ENCODE measurements at regions not wholly inside any gene's neighbourhood (a gene's known extent, or its start where the extent isn't known, plus 50 kb on each side); places are given as distances from the start of the nearest gene placed in this dataset.

- H3K9ac ChIP-seq (ENCODE audit: low read length), result no peak overlapping the region
- H3K36me3 ChIP-seq (ENCODE audit: low read length), result no peaks in the 10 kb centered on the region
- no peaks in the 10 kb centered on the region for H3K27me3 ChIP-seq (ENCODE audit: low read length)
- no peak overlapping the region for H3K4me2 ChIP-seq (ENCODE audit: low read depth, low read length, poor library complexity, severe bottlenecking)
- no peak overlapping the region for H2AFZ ChIP-seq (ENCODE audit: low read depth, low read length, severe bottlenecking)
- H3K9me2 ChIP-seq (replicated peaks; ENCODE audit: insufficient read depth, low read length), result no peaks in the 10 kb centered on the region
- no peak overlapping the region for H3K4me3 ChIP-seq (ENCODE audit: insufficient read depth, low read length, poor library complexity, severe bottlenecking)
- H3K27ac ChIP-seq (ENCODE audit: low read depth, low read length), result no peak overlapping the region
- TF ChIP-seq CTCF (IDR thresholded peaks at IDR 0.05; ENCODE audit: insufficient read depth, low read length, poor library complexity, severe bottlenecking), result no peak
- no peaks in the 10 kb centered on the region for H4K20me1 ChIP-seq (ENCODE audit: low read depth, low read length)
- no peaks in the 10 kb centered on the region for H3K9me3 ChIP-seq (ENCODE audit: insufficient read depth, low read length)
- H3K79me2 ChIP-seq (ENCODE audit: insufficient read depth, low read length), result no peaks in the 10 kb centered on the region
- no peaks in the 10 kb centered on the region for H3F3A ChIP-seq (ENCODE audit: insufficient read depth)
Measured at GRCh38 chr20:57970116-57970515, 258.3 kb downstream of the ANKRD60 start.

DNA sequence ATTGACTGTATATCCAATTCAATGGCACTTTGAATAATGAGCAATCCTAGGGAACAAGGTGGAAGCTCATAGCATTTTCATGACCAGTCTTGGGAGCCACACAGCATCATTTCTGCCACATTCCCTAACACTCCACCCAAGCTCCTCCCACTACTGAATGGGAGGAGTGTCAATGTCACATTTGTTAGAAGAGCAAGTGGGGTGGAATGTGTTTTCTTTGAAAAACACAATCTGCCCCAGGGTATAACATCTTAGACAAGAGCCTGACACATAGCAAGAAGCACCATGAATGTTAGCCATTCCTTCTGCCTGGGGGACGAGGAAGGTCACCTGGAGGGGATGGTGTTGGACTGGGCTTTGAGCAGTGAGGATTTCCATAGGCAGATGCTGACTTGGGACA is 258.3 kb upstream of the PMEPA1 start:
- Histone ChIP-seq H3K9me3 (ENCODE audit: insufficient read depth, low read length) (no peaks in the 10 kb centered on the region), H3K79me2 (ENCODE audit: insufficient read depth, low read length) (no peaks in the 10 kb centered on the region), H3K4me3 (ENCODE audit: insufficient read depth, low read length, poor library complexity, severe bottlenecking) (no peak overlapping the region), H3K9ac (ENCODE audit: low read length) (no peak overlapping the region), H3F3A (ENCODE audit: insufficient read depth) (no peaks in the 10 kb centered on the region), H3K9me2 (replicated peaks; ENCODE audit: insufficient read depth, low read length) (no peaks in the 10 kb centered on the region), H3K27me3 (ENCODE audit: low read length) (no peaks in the 10 kb centered on the region), H3K36me3 (ENCODE audit: low read length) (no peaks in the 10 kb centered on the region), H2AFZ (ENCODE audit: low read depth, low read length, severe bottlenecking) (no peak overlapping the region), H3K4me2 (ENCODE audit: low read depth, low read length, poor library complexity, severe bottlenecking) (no peak overlapping the region), H4K20me1 (ENCODE audit: low read depth, low read length) (no peaks in the 10 kb centered on the region), H3K27ac (ENCODE audit: low read depth, low read length) (no peak overlapping the region)
- no peak for TF ChIP-seq CTCF (IDR thresholded peaks at IDR 0.05; ENCODE audit: insufficient read depth, low read length, poor library complexity, severe bottlenecking)
- TF ChIP-seq EZH2phosphoT487 (conservative IDR thresholded peaks at IDR 0.05; ENCODE audit: low read length), result no peak

DNA sequence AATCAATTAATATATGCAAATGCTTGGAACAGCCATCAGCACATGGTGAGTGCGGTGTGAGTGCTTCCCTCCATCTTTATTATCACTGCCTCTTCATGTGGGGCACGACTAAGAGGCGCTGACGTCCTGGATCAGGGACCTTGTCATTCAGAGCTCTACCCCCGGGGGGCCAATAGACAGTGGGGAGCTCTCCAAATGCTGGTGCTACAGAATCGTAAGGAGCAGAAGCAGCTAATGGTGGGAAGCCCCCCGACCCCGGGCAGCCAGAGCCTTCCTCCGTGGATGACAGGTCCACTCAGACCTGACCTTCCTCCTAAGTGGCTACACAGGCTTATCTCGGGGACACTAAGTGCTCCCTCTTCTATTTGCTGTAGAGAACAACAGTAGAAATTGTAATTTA is 257.5 kb upstream of the PMEPA1 start:
- Histone ChIP-seq H3F3A (ENCODE audit: insufficient read depth) (no peaks in the 10 kb centered on the region), H3K4me3 (ENCODE audit: insufficient read depth, low read length, poor library complexity, severe bottlenecking) (no peak overlapping the region), H3K79me2 (ENCODE audit: insufficient read depth, low read length) (no peaks in the 10 kb centered on the region), H3K27me3 (ENCODE audit: low read length) (no peaks in the 10 kb centered on the region), H3K36me3 (ENCODE audit: low read length) (no peaks in the 10 kb centered on the region), H3K9me2 (replicated peaks; ENCODE audit: insufficient read depth, low read length) (no peaks in the 10 kb centered on the region), H4K20me1 (ENCODE audit: low read depth, low read length) (no peaks in the 10 kb centered on the region), H3K4me2 (ENCODE audit: low read depth, low read length, poor library complexity, severe bottlenecking) (no peak overlapping the region), H3K9me3 (ENCODE audit: insufficient read depth, low read length) (no peaks in the 10 kb centered on the region), H3K9ac (ENCODE audit: low read length) (no peak overlapping the region), H2AFZ (ENCODE audit: low read depth, low read length, severe bottlenecking) (no peak overlapping the region), H3K27ac (ENCODE audit: low read depth, low read length) (no peak overlapping the region)
- TF ChIP-seq EZH2phosphoT487 (conservative IDR thresholded peaks at IDR 0.05; ENCODE audit: low read length), result no peak
- no peak for TF ChIP-seq CTCF (IDR thresholded peaks at IDR 0.05; ENCODE audit: insufficient read depth, low read length, poor library complexity, severe bottlenecking)

DNA sequence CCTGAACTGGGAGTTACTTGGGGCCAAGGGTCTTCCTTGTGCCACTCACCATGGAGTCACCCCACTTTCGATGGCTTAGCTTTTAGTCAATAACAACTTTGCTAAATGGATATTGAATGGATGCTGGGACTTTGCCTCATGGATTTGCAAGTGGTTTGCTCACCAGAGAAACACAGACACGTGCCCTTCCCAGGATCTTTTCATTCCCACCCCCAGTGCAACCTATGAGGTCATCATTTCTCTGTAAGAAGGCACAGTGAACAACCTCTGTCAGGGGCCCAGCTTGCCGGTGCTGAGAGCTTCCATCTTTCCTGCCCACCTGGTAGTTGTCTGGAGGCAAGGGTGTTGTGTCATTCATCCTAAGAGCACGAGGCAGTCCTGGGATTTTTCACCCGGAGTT is 256.8 kb upstream of the PMEPA1 start:
- Histone ChIP-seq H3K79me2 (ENCODE audit: insufficient read depth, low read length) (no peaks in the 10 kb centered on the region), H3K9me2 (replicated peaks; ENCODE audit: insufficient read depth, low read length) (no peaks in the 10 kb centered on the region), H3K4me3 (ENCODE audit: insufficient read depth, low read length, poor library complexity, severe bottlenecking) (no peak overlapping the region), H3K27me3 (ENCODE audit: low read length) (no peaks in the 10 kb centered on the region), H3K4me2 (ENCODE audit: low read depth, low read length, poor library complexity, severe bottlenecking) (no peak overlapping the region), H3K9ac (ENCODE audit: low read length) (no peak overlapping the region), H3K9me3 (ENCODE audit: insufficient read depth, low read length) (no peaks in the 10 kb centered on the region), H2AFZ (ENCODE audit: low read depth, low read length, severe bottlenecking) (no peak overlapping the region), H4K20me1 (ENCODE audit: low read depth, low read length) (no peaks in the 10 kb centered on the region), H3F3A (ENCODE audit: insufficient read depth) (no peaks in the 10 kb centered on the region), H3K27ac (ENCODE audit: low read depth, low read length) (no peak overlapping the region), H3K36me3 (ENCODE audit: low read length) (no peaks in the 10 kb centered on the region)
- TF ChIP-seq CTCF (IDR thresholded peaks at IDR 0.05; ENCODE audit: insufficient read depth, low read length, poor library complexity, severe bottlenecking) (no peak), EZH2phosphoT487 (conservative IDR thresholded peaks at IDR 0.05; ENCODE audit: low read length) (no peak)
